Keratinocyte (primary cell): ENCODE measurements at regions not wholly inside any gene's neighbourhood (a gene's known extent, or its start where the extent isn't known, plus 50 kb on each side); places are given as distances from the start of the nearest gene placed in this dataset.

ENCODE experiments used
- DNase-seq: peaks from one replicate; pipeline ENCODE4 v3.0.0-alpha.2; 2011; ENCODE audit warnings: low read depth, missing footprints, low spot score
- FAIRE-seq: peaks from 2 replicates; lab custom pipeline; 2011; peaks lifted over from hg19 to GRCh38; lab: Jason Lieb, UNC
- H2AFZ ChIP-seq: 2 replicates; pipeline ENCODE4 v1.6.0; 2012; ENCODE audit warnings: low read length, control low read depth, inconsistent platforms; ENCODE audit not compliant: control insufficient read depth
- H3K27ac ChIP-seq: 2 replicates; pipeline ENCODE4 v1.5.1; 2011; ENCODE audit warnings: low read length; ENCODE audit not compliant: control insufficient read depth, insufficient read depth
- H3K27me3 ChIP-seq: 3 replicates; pipeline ENCODE4 v1.6.0; 2011; ENCODE audit warnings: low read length; ENCODE audit not compliant: control insufficient read depth, insufficient read depth; ENCODE audit errors: extremely low read depth
- H3K36me3 ChIP-seq, 2 experiments: 2 replicates in 1 of 2; 3 replicates in 1 of 2; pipeline ENCODE4 v1.5.1; 2011; ENCODE audit warnings: low read length in 2 of 2, mild to moderate bottlenecking in 1 of 2; ENCODE audit not compliant: control insufficient read depth in 2 of 2, insufficient read depth in 2 of 2; ENCODE audit errors: extremely low read depth in 1 of 2
- H3K4me1 ChIP-seq: 3 replicates; pipeline ENCODE4 v1.5.1; 2011; ENCODE audit warnings: low read length; ENCODE audit not compliant: control insufficient read depth, insufficient read depth; ENCODE audit errors: extremely low read depth
- H3K4me2 ChIP-seq: 3 replicates; pipeline ENCODE4 v1.6.0; 2011; ENCODE audit warnings: low read depth, low read length; ENCODE audit not compliant: control insufficient read depth, insufficient read depth; ENCODE audit errors: extremely low read depth
- H3K4me3 ChIP-seq, 3 experiments: fragments of 200-600 bp in 1 of 3; sonication (generic) in 1 of 3; 2 replicates in 2 of 3; 3 replicates in 1 of 3; pipeline ENCODE4 v1.5.1; 2011 to 2016; ENCODE audit warnings: low read length in 3 of 3, mild to moderate bottlenecking in 3 of 3, control low read depth in 2 of 3, inconsistent platforms in 1 of 3, low read depth in 1 of 3, mixed read lengths in 1 of 3, mixed run types in 1 of 3, moderate library complexity in 1 of 3; ENCODE audit not compliant: control insufficient read depth in 2 of 3, insufficient read depth in 2 of 3; ENCODE audit errors: extremely low read depth in 1 of 3
- H3K79me2 ChIP-seq: 2 replicates; pipeline ENCODE4 v1.6.0; 2012; ENCODE audit warnings: low read length; ENCODE audit not compliant: control insufficient read depth, insufficient read depth
- H3K9ac ChIP-seq: 3 replicates; pipeline ENCODE4 v1.6.0; 2011; ENCODE audit warnings: low read length; ENCODE audit not compliant: control insufficient read depth, insufficient read depth; ENCODE audit errors: extremely low read depth
- H3K9me1 ChIP-seq: 3 replicates; pipeline ENCODE4 v1.6.0; 2011; ENCODE audit warnings: low read length; ENCODE audit not compliant: control insufficient read depth, insufficient read depth; ENCODE audit errors: extremely low read depth
- H3K9me3 ChIP-seq: 2 replicates; pipeline ENCODE4 v1.5.1; 2012; ENCODE audit warnings: low read depth, low read length; ENCODE audit not compliant: control insufficient read depth
- H4K20me1 ChIP-seq: 3 replicates; pipeline ENCODE4 v1.6.0; 2011; ENCODE audit warnings: low read length; ENCODE audit not compliant: control insufficient read depth, insufficient read depth; ENCODE audit errors: extremely low read depth
- CTCF ChIP-seq, 3 experiments: IDR thresholded peaks in 1 of 3; conservative IDR thresholded peaks in 1 of 3; optimal IDR thresholded peaks in 1 of 3; 2 replicates in 2 of 3; 3 replicates in 1 of 3; pipeline versions ENCODE3 to v1.5.1; 2011; ENCODE audit warnings: low read length in 3 of 3, mild to moderate bottlenecking in 3 of 3, moderate library complexity in 2 of 3, control low read depth in 1 of 3, inconsistent platforms in 1 of 3; ENCODE audit not compliant: insufficient read depth in 2 of 3; ENCODE audit errors: extremely low read depth in 1 of 3
- EZH2 ChIP-seq: IDR thresholded peaks from one replicate; pipeline ENCODE4 v1.6.1; 2012; ENCODE audit warnings: inconsistent platforms, mild to moderate bottlenecking, low read length, moderate library complexity
- dilution Hi-C: fragments of 300-500 bp; cut with MboI; formaldehyde crosslinking; loops from one replicate; pipeline ENCODE4 v1.7.0; 2020; ENCODE audit warnings: low sequenced_read_pairs; ENCODE audit not compliant: extremely low pct_ligation_motif_present

- no peaks in the 10 kb centered on the region for H3K9me1 ChIP-seq
- no peak overlapping the region for H3K4me3 ChIP-seq
- no peak overlapping the region for H3K4me2 ChIP-seq
- no peak overlapping the region for H3K9ac ChIP-seq
- H3K27me3 ChIP-seq = no peaks in the 10 kb centered on the region
- dilution Hi-C loops = no loop called here
- peaks cover 15% of the 10 kb centered on the region for H3K4me1 ChIP-seq
- H3K27ac ChIP-seq = no peak overlapping the region
- no peak for TF ChIP-seq EZH2
- no peak for TF ChIP-seq CTCF (optimal IDR thresholded peaks at IDR 0.05 in 1 of 3, IDR thresholded peaks at IDR 0.05 in 1 of 3, conservative IDR thresholded peaks at IDR 0.05 in 1 of 3; ENCODE audit: extremely low read depth in 1 of 3, insufficient read depth in 2 of 3, low read length in 3 of 3)
- FAIRE-seq = peak; percentile 5
- H3K79me2 ChIP-seq = no peaks in the 10 kb centered on the region
- H3K9me3 ChIP-seq = no peaks in the 10 kb centered on the region
- no peaks in the 10 kb centered on the region for H3K36me3 ChIP-seq
- DNase-seq = no peak
- H4K20me1 ChIP-seq = no peaks in the 10 kb centered on the region
- no peak overlapping the region for H2AFZ ChIP-seq
These were observed 680.0 kb downstream of the DOK5 start for GRCh38 chr20:55155360-55155759.

- H2AFZ ChIP-seq = no peak overlapping the region
- no peak overlapping the region for H3K9ac ChIP-seq
- dilution Hi-C loops = no loop called here
- DNase-seq (peak; percentile 19), FAIRE-seq (peak; percentile 91)
- no peaks in the 10 kb centered on the region for H3K36me3 ChIP-seq
- no peaks in the 10 kb centered on the region for H3K9me3 ChIP-seq
- no peaks in the 10 kb centered on the region for H3K27me3 ChIP-seq
- H3K79me2 ChIP-seq = no peaks in the 10 kb centered on the region
- no peak overlapping the region for H3K4me3 ChIP-seq
- H3K9me1 ChIP-seq = no peaks in the 10 kb centered on the region
- TF ChIP-seq EZH2 = no peak
- no peak for TF ChIP-seq CTCF (optimal IDR thresholded peaks at IDR 0.05 in 1 of 3, IDR thresholded peaks at IDR 0.05 in 1 of 3, conservative IDR thresholded peaks at IDR 0.05 in 1 of 3; ENCODE audit: extremely low read depth in 1 of 3, insufficient read depth in 2 of 3, low read length in 3 of 3)
- no peak overlapping the region for H3K27ac ChIP-seq
- no peak overlapping the region for H3K4me2 ChIP-seq
- H4K20me1 ChIP-seq = no peaks in the 10 kb centered on the region
- peaks cover 10% of the 10 kb centered on the region for H3K4me1 ChIP-seq
These were observed 677.7 kb downstream of the DOK5 start for GRCh38 chr20:55153001-55153645.
